HG02870 (cell line): ENCODE measurements at regions not wholly inside any gene's neighbourhood (a gene's known extent, or its start where the extent isn't known, plus 50 kb on each side); places are given as distances from the start of the nearest gene placed in this dataset.
"Not testable (repeated sequence)": the region's sequence is repeated elsewhere in the genome, so short reads cannot be mapped to it uniquely, and the experiment has no call there.

Experiments
- ATAC-seq: cut with Tn5 transposase; IDR thresholded peaks from one replicate; pipeline ENCODE4 v1.9.1; 2021; ENCODE audit warnings: mild to moderate bottlenecking, moderate library complexity; ENCODE audit not compliant: unreplicated experiment

- ATAC-seq = no peak
Observed at GRCh38 chr13:65965501-65965900, 1264.6 kb downstream of the PCDH9 start.

GRCh38 chr13:65964672-65965071, 1265.5 kb downstream of the PCDH9 start:
- ATAC-seq = no peak

DNA sequence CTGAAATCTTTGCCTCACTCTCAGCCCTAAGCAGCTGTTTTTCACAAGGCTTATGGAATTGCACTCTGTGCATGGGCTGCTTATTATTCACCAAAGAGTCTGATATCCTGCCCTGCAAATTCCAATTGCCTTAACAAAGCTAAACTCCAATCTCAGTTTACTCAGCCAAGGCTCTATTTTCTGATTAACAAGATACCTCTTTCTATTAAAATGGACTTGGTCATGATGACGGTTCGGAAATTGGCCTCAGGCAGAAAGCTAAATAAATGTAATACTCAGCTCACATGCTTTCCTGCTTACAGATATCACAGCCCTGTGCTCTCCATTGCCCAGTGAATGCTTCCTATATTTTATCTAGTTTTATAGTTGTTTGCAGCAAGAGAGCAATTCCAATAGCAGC, 1270.8 kb downstream of the PCDH9 start:
- ATAC-seq = no peak

- no peak for ATAC-seq
Observed at GRCh38 chr13:65946387-65946786, 1283.7 kb downstream of the PCDH9 start.

- ATAC-seq = no peak
Observed at GRCh38 chr13:65943708-65944107, 1286.4 kb downstream of the PCDH9 start.

GRCh38 chr13:65943024-65943423, 1287.1 kb downstream of the PCDH9 start:
- no peak for ATAC-seq

GRCh38 chr13:65940720-65941119, 1289.4 kb downstream of the PCDH9 start:
- ATAC-seq = no peak

DNA sequence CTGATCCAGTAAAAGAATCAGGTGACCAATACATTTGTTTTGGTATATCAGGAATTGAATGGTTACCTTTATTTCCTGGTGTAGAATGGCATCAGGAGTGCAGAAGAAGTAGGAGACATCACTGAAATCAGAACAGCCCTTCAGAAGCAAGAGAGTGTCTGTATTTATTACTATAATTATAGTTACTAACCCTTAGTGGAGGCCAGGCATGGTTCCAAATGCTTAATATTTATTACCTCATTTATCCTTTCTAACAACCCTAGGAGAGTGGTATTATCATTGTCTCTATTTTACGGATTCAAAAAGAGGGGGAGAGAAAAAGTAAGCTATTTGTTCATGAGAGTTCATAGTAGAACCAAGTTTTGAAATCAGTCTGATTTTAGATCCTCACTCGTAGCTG, 1292.9 kb downstream of the PCDH9 start:
- ATAC-seq = no peak

- ATAC-seq = no peak
Observed at GRCh38 chr13:65936249-65936648, 1293.9 kb downstream of the PCDH9 start.

DNA sequence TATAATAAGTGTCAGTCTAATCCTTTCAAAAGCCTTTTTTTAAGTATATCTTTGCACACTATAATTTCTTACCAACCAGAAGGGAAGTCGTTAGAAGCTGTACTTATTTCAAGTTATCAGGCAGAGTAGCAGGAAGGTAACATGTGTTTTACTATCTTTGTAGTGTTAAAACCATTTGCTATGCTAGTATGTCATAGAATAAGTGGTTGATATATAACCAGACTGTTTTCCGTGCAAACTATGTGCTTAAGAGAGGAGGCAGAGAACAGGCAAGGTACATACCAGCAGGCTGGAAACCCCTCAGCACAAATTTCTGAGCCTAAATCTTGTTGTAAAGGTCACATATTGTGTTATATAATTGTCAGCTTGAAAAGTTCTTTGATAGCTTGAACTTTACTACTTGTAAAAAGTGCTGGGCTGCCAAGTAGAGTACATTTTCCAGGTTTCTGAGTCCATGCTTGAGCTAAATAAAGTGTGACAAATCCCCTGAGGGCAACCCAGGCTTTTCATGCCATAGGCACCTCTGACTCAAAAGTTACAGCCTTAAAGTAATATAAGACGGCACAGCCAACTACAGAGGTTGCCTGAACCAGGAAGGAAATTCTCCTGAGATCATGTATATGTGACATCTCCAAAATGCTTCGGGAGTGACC, 1297.4 kb downstream of the PCDH9 start:
- no peak for ATAC-seq

GRCh38 chr13:65932013-65932412, 1298.1 kb downstream of the PCDH9 start:
- ATAC-seq = no peak

DNA sequence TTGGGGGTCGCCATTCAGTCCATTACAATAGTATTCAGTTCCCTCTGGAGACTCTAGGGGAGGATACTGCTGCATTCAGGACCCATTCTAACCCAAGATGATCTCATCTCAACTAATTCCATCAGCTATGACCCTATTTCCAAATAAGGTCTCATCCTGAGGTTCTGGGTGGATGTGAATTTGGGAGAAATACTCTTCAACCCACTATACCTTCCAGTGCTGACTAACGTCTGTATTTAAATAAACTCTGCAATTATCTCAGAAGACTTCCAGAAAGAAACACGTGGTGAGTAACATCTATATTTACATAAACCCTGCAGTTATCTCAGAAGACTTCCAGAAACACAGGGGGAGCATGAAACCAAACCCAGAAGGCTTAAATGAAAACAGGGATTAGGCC, 1300.7 kb downstream of the PCDH9 start:
- ATAC-seq = no peak

DNA sequence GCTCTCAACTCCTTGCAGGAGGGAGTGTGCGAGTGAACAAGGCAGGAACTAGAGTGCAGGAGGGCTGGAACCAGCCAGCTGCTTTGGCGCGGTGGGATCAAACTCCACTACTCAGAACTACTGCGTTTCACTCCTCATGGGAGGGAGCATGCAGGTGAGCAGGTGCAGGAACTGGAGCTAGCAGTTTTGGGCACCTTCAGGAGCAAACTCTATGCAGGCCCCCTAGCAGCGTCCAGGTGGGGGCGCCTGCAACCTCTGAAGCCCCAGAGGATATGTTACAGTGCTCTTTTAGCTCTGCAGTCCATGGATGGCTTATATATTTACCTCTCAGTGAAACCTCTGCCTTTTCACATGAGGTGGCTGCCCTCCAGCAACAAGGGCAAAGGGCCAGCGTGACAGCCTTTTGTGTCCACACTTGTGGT, 1303.4 kb downstream of the PCDH9 start:
- ATAC-seq = no peak

DNA sequence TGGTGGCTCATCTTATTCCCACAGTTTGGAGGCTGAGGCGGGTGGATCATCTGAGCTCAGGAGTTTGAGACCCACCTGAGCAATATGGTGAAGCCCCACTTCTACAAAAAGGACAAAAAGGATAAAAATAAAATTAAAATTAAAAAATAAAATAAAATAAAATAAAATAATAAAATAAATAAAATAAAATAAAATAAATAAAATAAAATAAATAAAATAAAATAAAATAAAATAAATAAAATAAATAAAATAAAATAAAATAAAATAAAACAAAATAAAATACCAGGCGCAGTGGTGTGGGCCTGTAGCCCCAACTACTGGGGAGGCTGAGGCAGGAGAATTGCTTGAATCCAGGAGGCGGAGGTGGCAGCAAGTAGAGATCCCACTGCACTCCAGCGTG, 1307.3 kb downstream of the PCDH9 start:
- not testable (repeated sequence) for ATAC-seq

GRCh38 chr13:65921933-65922332, 1308.2 kb downstream of the PCDH9 start:
- no peak for ATAC-seq

DNA sequence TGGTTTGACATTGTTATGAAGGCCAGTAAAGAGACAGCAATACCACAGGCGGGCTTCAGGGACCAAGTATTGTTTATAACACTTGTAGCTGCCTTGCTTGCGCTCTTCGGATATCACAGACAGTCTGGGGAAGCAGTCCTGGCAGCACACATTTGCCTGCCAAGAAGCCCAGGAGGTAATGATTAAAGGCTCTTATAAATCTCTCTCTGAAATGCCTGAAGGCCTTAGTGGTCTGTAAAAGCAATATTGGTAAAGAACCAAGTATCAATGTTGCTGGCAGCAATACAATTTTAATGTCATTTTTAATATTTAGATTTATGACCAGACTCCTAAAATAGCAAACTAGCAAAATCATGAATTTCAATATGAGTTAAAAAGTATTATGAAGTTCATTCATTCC, 1312.4 kb downstream of the PCDH9 start:
- no peak for ATAC-seq

- no peak for ATAC-seq
Observed at GRCh38 chr13:65915195-65915594, 1314.9 kb downstream of the PCDH9 start.

DNA sequence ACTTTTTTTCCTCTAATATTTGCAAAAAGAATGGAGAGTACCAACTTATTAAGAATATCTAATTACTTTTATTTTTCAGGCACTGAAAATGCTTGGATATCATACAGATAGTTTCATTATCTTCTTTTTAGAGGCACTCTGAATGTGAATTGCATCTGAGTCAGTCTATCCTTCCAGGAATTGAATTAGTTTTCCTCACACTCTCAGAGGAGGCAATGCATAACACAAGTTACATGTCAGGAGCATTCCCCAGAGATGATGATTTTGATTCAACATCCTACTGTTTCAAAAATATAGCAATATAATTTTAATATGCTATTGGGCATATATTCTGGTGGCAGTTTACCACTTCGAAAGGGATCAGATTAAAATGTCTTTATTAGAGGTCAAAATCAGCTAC, 1315.4 kb downstream of the PCDH9 start:
- ATAC-seq = no peak

DNA sequence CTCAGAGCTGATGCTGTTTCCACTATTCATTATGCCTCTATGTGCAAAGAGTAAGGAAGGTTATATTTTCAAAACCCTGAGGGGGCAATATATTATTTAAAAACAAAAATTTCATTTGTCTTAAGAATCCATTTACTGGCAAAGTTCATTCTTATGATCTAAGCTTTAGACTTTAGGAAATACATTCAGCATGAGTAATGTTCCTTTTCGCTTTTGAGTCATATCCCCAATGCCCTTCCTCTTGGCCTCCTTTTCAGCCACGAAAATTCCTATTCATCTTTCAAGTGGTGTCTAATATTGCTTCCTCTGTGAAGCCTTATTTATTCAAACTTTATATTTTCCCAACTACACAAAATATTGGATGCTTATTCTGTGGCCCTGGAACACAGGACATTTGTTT, 1317.0 kb downstream of the PCDH9 start:
- ATAC-seq = no peak

GRCh38 chr13:65912516-65912915, 1317.6 kb downstream of the PCDH9 start:
- no peak for ATAC-seq

- ATAC-seq = no peak
Observed at GRCh38 chr13:65911546-65912193, 1318.5 kb downstream of the PCDH9 start.

- ATAC-seq = no peak
Observed at GRCh38 chr13:65909501-65909900, 1320.6 kb downstream of the PCDH9 start.
